A549 (cell line): ENCODE measurements at regions not wholly inside any gene's neighbourhood (a gene's known extent, or its start where the extent isn't known, plus 50 kb on each side); places are given as distances from the start of the nearest gene placed in this dataset.

Experiments used
- ATAC-seq, 2 experiments: fragments of 200-7000 bp in 1 of 2; fragments of >200 bp in 1 of 2; cut with Nextera tagmentation in 1 of 2; cut with Tn5 transposase in 1 of 2; 3 replicates each; pipeline versions ENCODE4 v1.8.0 to v1.9.1; 2018 to 2020; ENCODE audit warnings: mild to moderate bottlenecking in 1 of 2, moderate library complexity in 1 of 2
- CTCF ChIA-PET: fragments of 300-600 bp; sonication (Branson Sonifier 250); formaldehyde crosslinking; extraction: SDS; loops from one replicate; lab custom pipeline; 2021; ENCODE audit warnings: antibody characterized with exemption, inconsistent platforms; lab: Yijun Ruan, JAX
- POLR2A ChIA-PET: fragments of 350-600 bp; formaldehyde crosslinking; extraction: SDS; loops from one replicate; lab custom pipeline; 2021; ENCODE audit warnings: antibody characterized with exemption, inconsistent platforms; lab: Yijun Ruan, JAX
- DNase-seq, 2 experiments: peaks; one replicate each; pipeline versions ENCODE4 v3.0.0 to v3.0.0-alpha.2; 2011 to 2016; ENCODE audit warnings: low read depth in 1 of 2, low spot score in 1 of 2
- FAIRE-seq: peaks from 2 replicates; lab custom pipeline; 2011; peaks lifted over from hg19 to GRCh38; lab: Jason Lieb, UNC
- H3K27ac ChIP-seq, 2 experiments: fragments of >200 bp; sonication (Bioruptor Twin); formaldehyde crosslinking; 3 replicates each; pipeline ENCODE4 v1.5.1; 2016 to 2017
- H3K4me1 ChIP-seq: fragments of >200 bp; sonication (Bioruptor Twin); formaldehyde crosslinking; 3 replicates; pipeline ENCODE4 v1.6.1; 2016
- H3K4me2 ChIP-seq: fragments of >200 bp; sonication (Bioruptor Twin); formaldehyde crosslinking; 3 replicates; pipeline ENCODE4 v1.6.1; 2016
- H3K4me3 ChIP-seq: fragments of >200 bp; sonication (Bioruptor Twin); formaldehyde crosslinking; 3 replicates; pipeline ENCODE4 v1.5.1; 2016
- H3K9me3 ChIP-seq: fragments of >200 bp; sonication (Bioruptor Twin); formaldehyde crosslinking; 3 replicates; pipeline ENCODE4 v1.6.1; 2016
- BHLHE40 ChIP-seq: IDR thresholded peaks from 2 replicates; pipeline ENCODE4 v1.6.1; 2012; ENCODE audit warnings: low read depth, low read length, inconsistent platforms
- CBX2 ChIP-seq: fragments of 200-600 bp; sonication (generic); IDR thresholded peaks from 2 replicates; pipeline ENCODE4 v1.6.1; 2016; ENCODE audit warnings: low read depth, mild to moderate bottlenecking, borderline replicate concordance
- CBX8 ChIP-seq: fragments of 200-600 bp; sonication (generic); IDR thresholded peaks from 2 replicates; pipeline ENCODE4 v1.6.1; 2016
- CTCF ChIP-seq: fragments of >200 bp; sonication (Bioruptor Twin); formaldehyde crosslinking; IDR thresholded peaks from 3 replicates; pipeline ENCODE4 v1.5.1; 2016
- EHF ChIP-seq: fragments of 250-450 bp; sonication (Bioruptor Pico); IDR thresholded peaks from 2 replicates; pipeline ENCODE4 v1.5.0; 2020; ENCODE audit warnings: mild to moderate bottlenecking
- EHMT2 ChIP-seq: fragments of 200-600 bp; sonication (generic); IDR thresholded peaks from 2 replicates; pipeline ENCODE4 v1.6.1; 2016; ENCODE audit warnings: antibody characterized with exemption, low read depth, mild to moderate bottlenecking, moderate library complexity
- FOSL2 ChIP-seq, 2 experiments: fragments of 450-650 bp in 1 of 2; fragments of >200 bp in 1 of 2; sonication (Bioruptor Twin) in 1 of 2; formaldehyde crosslinking; IDR thresholded peaks; 2 replicates each; pipeline versions ENCODE4 v1.5.0 to v1.6.1; 2016 to 2020; ENCODE audit warnings: mild to moderate bottlenecking in 1 of 2, moderate library complexity in 1 of 2
- GATA3 ChIP-seq: IDR thresholded peaks from 2 replicates; pipeline ENCODE4 v1.6.1; 2012; ENCODE audit warnings: borderline replicate concordance
- HDAC2 ChIP-seq: fragments of 200-600 bp; sonication (generic); IDR thresholded peaks from 2 replicates; pipeline ENCODE4 v1.6.1; 2016
- JUN ChIP-seq, 2 experiments: fragments of >200 bp; sonication (Bioruptor Twin); formaldehyde crosslinking; IDR thresholded peaks; 2 replicates in 1 of 2; 3 replicates in 1 of 2; pipeline ENCODE4 v1.6.1; 2016 to 2017
- KDM1A ChIP-seq: fragments of 200-600 bp; sonication (generic); IDR thresholded peaks from 2 replicates; pipeline ENCODE4 v1.6.1; 2016; ENCODE audit warnings: low read depth, mild to moderate bottlenecking
- KDM5A ChIP-seq: fragments of 200-600 bp; sonication (generic); IDR thresholded peaks from 2 replicates; pipeline ENCODE4 v1.6.1; 2016; ENCODE audit warnings: antibody characterized with exemption, mild to moderate bottlenecking
- MAFK ChIP-seq: fragments of 450-650 bp; IDR thresholded peaks from 2 replicates; pipeline ENCODE4 v1.6.1; 2014; ENCODE audit not compliant: partially characterized antibody
- NFE2L2 ChIP-seq: fragments of 150-350 bp; conservative IDR thresholded peaks from 2 replicates; pipeline ENCODE4 v1.6.1; 2014; ENCODE audit warnings: low read length
- NR3C1 ChIP-seq: fragments of >200 bp; sonication (Bioruptor Twin); formaldehyde crosslinking; IDR thresholded peaks from 3 replicates; pipeline ENCODE4 v1.6.1; 2017
- POLR2A ChIP-seq: IDR thresholded peaks from 2 replicates; pipeline ENCODE4 v1.6.1; 2012; ENCODE audit warnings: mild to moderate bottlenecking, low read length
- RAD21 ChIP-seq, 2 experiments: fragments of >200 bp in 1 of 2; sonication (Bioruptor Twin) in 1 of 2; formaldehyde crosslinking in 1 of 2; IDR thresholded peaks in 1 of 2; conservative IDR thresholded peaks in 1 of 2; 2 replicates in 1 of 2; 3 replicates in 1 of 2; pipeline ENCODE4 v1.6.1; 2012 to 2018; ENCODE audit warnings: inconsistent platforms in 1 of 2
- RFX5 ChIP-seq: fragments of 450-650 bp; IDR thresholded peaks from 2 replicates; pipeline ENCODE4 v1.7.1; 2014; ENCODE audit warnings: antibody characterized with exemption, mild to moderate bottlenecking, moderate library complexity
- RNF2 ChIP-seq: fragments of 200-600 bp; sonication (generic); IDR thresholded peaks from 2 replicates; pipeline ENCODE4 v1.6.1; 2016; ENCODE audit warnings: low read depth, mild to moderate bottlenecking, antibody characterized with exemption, moderate library complexity, borderline replicate concordance
- SMC3 ChIP-seq: fragments of >200 bp; sonication (Bioruptor Twin); formaldehyde crosslinking; IDR thresholded peaks from 3 replicates; pipeline ENCODE4 v1.6.1; 2018; ENCODE audit warnings: inconsistent platforms
- WGBS: methylation state at CpG from one replicate; pipeline ENCODE4 v1.1.6; 2017; ENCODE audit errors: missing lambda C conversion rate; 5-methylcytosine and 5-hydroxymethylcytosine counted together
- TF ChIP-seq, protein P1 (sequence below): IDR thresholded peaks from 2 replicates; pipeline ENCODE4 v1.6.1; 2012
- TF ChIP-seq, protein P2 (sequence below): IDR thresholded peaks from 2 replicates; pipeline ENCODE4 v1.6.1; 2012; ENCODE audit warnings: low read depth, borderline replicate concordance

- Histone ChIP-seq H3K9me3 (no peaks in the 10 kb centered on the region), H3K27ac (peak overlapping the region; percentile 28 to 88; a peak in 5 of 6 replicates), H3K4me1 (peaks cover 58% of the 10 kb centered on the region), H3K4me3 (no peak overlapping the region), H3K4me2 (peak overlapping the region; percentile 56)
- DNase-seq: peak; percentile 36 to 77
- TF ChIP-seq RFX5 (no peak), CTCF (peak; percentile 82), SMC3 (peak; percentile 81), RAD21 (conservative IDR thresholded peaks at IDR 0.05 in 1 of 2, IDR thresholded peaks at IDR 0.05 in 1 of 2) (peak; percentile 89 to 95), CBX8 (no peak)
- TF ChIP-seq, protein P1, sequence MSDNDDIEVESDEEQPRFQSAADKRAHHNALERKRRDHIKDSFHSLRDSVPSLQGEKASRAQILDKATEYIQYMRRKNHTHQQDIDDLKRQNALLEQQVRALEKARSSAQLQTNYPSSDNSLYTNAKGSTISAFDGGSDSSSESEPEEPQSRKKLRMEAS: no peak
- FAIRE-seq: no peak
- POLR2A ChIA-PET: no interaction called here
- CTCF ChIA-PET: interaction anchor here (2.1 to 3.5 kb wide), 2 partner anchors 218 to 243 kb away, joined by 8 to 19 read pairs; no protein-coding TSS in a partner anchor
- 3% methylated on average over 3 of the region's 3 CpGs for WGBS
- peak; percentile 60 to 65; a peak in 3 of 6 replicates for ATAC-seq
Measured at GRCh38 chr4:149999485-150000074, 78.7 kb upstream of the DCLK2 start.

DNA sequence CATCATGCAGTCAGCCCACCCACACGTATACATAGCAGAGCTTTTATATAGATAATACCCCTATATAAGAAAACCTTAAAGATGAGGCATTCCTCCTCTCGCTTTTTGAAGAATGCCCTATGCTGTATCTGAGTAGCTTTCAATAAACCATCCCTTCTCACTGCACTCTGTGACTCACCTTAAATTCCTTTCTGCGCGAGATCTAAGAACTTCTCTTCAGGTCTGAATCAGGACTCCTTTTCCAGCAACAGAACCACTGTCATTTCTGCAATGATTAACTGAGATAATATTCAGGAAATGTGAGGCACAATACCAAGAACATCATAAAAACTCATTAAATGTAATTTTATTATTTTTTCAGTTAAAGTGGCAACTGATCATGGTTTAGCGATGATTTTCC, 76.4 kb upstream of the DCLK2 start:
- WGBS: 50% methylated on average over 5 of the region's 5 CpGs
- peak; percentile 61 to 65; a peak in 5 of 6 replicates for ATAC-seq
- peak; percentile 65 for FAIRE-seq
- POLR2A ChIA-PET: no interaction called here
- peak overlapping the region; percentile 68 to 88 for H3K27ac ChIP-seq
- peaks cover 80% of the 10 kb centered on the region for H3K4me1 ChIP-seq
- no peaks in the 10 kb centered on the region for H3K9me3 ChIP-seq
- DNase-seq: peak in 1 of 2 experiments; percentile 57
- H3K4me2 ChIP-seq: peak overlapping the region; percentile 64
- no peak overlapping the region for H3K4me3 ChIP-seq
- CTCF ChIA-PET: interaction anchor here (0.9 kb wide), 1 partner anchor 209 kb away, joined by 3 read pairs; no protein-coding TSS in a partner anchor
- TF ChIP-seq FOSL2 (IDR thresholded peaks at IDR 0.05) (no peak), FOSL2 (CRISPR knock-in tag; IDR thresholded peaks at IDR 0.05) (peak; percentile 76), HDAC2 (no peak), POLR2A (no peak), KDM1A (no peak), NR3C1 (no peak), EHMT2 (no peak), BHLHE40 (no peak), GATA3 (peak; percentile 34; the same call in 1 of the 2 replicates), RNF2 (no peak), JUN (IDR thresholded peaks at IDR 0.05) (no peak), KDM5A (no peak), CBX2 (no peak), EHF (CRISPR knock-in tag) (no peak)
- TF ChIP-seq, protein P2, sequence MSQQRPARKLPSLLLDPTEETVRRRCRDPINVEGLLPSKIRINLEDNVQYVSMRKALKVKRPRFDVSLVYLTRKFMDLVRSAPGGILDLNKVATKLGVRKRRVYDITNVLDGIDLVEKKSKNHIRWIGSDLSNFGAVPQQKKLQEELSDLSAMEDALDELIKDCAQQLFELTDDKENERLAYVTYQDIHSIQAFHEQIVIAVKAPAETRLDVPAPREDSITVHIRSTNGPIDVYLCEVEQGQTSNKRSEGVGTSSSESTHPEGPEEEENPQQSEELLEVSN: no peak

DNA sequence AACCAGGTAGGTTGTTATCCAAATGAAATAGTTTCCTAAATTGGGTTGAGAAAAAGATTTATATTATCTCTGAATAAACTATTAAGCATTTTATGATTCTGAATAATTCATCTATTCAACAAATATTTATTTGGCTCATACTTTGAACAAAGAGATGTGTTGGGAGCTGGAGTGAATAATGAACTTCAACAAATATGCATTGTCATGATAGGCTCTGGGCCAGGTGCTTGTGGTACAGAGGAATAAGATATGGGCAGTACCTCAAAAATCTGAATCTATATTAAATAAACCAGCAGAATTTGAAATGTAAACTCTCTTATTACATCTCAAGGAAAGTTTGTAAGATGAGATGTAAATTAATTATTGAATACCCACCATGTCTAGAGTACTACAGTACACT, 75.7 kb upstream of the DCLK2 start:
- Histone ChIP-seq H3K4me2 (peak overlapping the region; percentile 64), H3K9me3 (no peaks in the 10 kb centered on the region), H3K4me1 (peaks cover 83% of the 10 kb centered on the region), H3K4me3 (no peak overlapping the region), H3K27ac (peak overlapping the region; percentile 68 to 88)
- ChIA-PET CTCF (interaction anchor here (0.6 to 2.1 kb wide), 4 partner anchors 11 to 240 kb away, joined by 3 to 12 read pairs (median 5); no protein-coding TSS in a partner anchor), POLR2A (no interaction called here)
- TF ChIP-seq KDM5A (no peak), NFE2L2 (0 out of 2 replicates have a peak, but pooled peaks have one; percentile 21), MAFK (peak; percentile 81)
- FAIRE-seq: no peak
- peak in 1 of 2 experiments; percentile 12 for DNase-seq
- ATAC-seq: peak in 1 of 2 experiments; percentile 18; a peak in 1 of 6 replicates
